ENCODE measurements at regions not wholly inside any gene's neighbourhood (a gene's known extent, or its start where the extent isn't known, plus 50 kb on each side); places are given as distances from the start of the nearest gene placed in this dataset.
"Not testable (repeated sequence)": the region's sequence is repeated elsewhere in the genome, so short reads cannot be mapped to it uniquely, and the experiment has no call there.

DNA sequence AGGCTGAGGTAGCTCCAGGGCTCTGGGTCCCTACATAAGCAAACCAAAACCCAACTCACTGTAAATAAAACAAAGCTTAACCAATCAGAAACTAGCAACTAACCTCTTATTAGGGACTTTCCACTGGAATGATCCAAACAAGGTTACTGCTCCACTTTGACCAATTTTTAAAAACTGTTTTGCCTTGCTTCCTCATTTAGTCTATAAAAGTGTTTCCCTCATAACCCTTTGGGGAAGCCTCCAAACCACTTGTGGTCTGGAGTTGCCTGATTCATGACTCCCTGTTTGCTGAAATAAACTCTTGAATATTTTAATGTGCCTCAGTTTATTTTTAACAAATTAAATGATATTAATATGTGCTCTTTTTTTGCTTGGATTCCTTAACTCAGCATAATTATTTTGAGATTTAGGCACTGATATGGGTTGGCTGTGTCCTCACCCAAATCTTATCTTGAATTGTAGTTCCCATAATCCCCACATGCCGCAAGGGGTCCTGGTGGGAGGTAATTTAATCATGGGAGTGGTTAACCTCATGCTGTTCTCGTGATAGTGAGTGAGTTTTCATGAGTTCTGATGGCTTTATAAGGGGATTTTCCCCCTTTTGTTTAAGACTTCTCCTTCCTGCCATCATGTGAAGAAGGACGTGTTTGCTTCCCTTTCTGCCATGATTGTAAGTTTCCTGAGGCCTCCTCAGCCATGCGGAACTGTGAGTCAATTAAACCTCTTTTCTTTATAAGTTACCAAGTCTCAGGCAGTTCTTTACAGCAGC is 90.6 kb downstream of the CD200R1L start:
- TF ChIP-seq, protein P1, sequence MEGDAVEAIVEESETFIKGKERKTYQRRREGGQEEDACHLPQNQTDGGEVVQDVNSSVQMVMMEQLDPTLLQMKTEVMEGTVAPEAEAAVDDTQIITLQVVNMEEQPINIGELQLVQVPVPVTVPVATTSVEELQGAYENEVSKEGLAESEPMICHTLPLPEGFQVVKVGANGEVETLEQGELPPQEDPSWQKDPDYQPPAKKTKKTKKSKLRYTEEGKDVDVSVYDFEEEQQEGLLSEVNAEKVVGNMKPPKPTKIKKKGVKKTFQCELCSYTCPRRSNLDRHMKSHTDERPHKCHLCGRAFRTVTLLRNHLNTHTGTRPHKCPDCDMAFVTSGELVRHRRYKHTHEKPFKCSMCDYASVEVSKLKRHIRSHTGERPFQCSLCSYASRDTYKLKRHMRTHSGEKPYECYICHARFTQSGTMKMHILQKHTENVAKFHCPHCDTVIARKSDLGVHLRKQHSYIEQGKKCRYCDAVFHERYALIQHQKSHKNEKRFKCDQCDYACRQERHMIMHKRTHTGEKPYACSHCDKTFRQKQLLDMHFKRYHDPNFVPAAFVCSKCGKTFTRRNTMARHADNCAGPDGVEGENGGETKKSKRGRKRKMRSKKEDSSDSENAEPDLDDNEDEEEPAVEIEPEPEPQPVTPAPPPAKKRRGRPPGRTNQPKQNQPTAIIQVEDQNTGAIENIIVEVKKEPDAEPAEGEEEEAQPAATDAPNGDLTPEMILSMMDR (IDR thresholded peaks at IDR 0.05) = no peak
- no peak for TF ChIP-seq POLR2A (IDR thresholded peaks at IDR 0.05)
- no peaks in the 10 kb centered on the region for H3K27me3 ChIP-seq
- no peaks in the 10 kb centered on the region for H3K36me3 ChIP-seq
- no peaks in the 10 kb centered on the region for H3K9me3 ChIP-seq
- no peak for DNase-seq
- peaks cover 0 to 7% (median 0%) of the 10 kb centered on the region in 4 donors for H3K4me1 ChIP-seq
- no peak overlapping the region for H3K27ac ChIP-seq
- no peak overlapping the region for H3K4me3 ChIP-seq

DNA sequence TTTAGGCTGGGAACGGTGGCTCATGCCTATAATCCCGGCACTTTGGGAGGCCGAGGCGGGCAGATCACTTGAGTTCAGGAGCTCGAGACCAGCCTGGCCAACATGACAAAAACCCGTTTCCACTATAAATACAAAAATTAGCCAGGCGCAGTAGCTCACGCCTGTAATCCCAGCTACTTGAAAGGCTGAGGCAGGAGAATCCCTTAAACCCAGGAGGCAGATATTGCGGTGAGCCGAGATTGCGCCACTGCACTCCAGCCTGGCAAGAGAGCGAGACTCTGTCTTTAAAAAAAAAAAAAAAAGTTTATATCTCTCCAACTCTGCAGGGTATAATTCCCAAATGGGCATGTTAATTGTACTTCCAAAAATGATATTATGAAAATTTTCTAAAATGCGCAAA is 91.6 kb downstream of the CD200R1L start:
- H3K4me3 ChIP-seq, H3K9me3 ChIP-seq, H3K27ac ChIP-seq, H3K27me3 ChIP-seq, DNase-seq, H3K4me1 ChIP-seq, H3K36me3 ChIP-seq: not testable (repeated sequence)

DNA sequence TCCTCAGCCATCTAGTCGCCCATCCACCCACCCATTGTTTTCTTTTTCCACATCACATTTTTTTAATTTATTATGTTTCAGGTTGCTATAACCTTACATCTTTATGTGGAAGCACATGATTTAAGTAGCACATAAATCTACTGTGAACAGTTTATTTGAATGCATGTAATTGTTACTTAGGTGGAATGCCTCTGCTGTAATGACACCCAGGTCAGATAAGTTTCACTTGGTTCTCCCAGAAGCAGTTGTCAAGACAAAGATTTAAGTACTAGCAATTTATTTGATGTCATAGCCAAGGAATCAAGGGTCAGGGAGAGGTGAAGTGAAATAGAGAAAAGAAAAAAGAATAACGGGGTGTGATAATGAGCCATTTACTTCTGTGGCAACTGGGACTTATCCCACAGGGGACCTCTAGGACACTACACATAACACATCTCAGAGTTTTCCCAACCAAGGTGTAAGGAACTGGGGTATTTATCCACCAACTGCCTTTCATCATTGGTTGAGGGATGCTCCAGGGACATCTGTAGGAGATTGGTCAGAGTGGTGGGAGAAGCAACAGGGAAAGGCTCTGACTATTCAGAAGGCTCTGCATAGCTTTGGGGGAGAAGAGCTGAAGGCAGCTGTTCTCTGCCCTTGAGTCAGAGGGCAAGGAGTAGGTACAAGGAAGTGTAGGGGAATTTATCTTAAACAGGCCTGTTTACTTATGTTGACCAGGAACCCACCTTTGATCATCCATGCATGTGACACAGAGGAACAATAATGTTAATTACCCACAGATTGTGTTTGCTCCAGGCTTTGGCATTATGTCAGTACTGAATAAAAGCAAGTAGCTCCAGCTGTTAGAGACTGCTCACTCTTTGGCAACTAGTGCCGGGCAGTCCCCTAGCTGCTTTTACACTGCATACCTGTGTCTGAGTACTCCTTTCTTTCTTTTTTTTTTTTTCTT is 94.8 kb downstream of the CD200R1L start:
- peak overlapping the region in 1 of 4 donors; percentile 71 for H3K27ac ChIP-seq
- H3K36me3 ChIP-seq = no peaks in the 10 kb centered on the region
- DNase-seq = no peak
- no peaks in the 10 kb centered on the region for H3K9me3 ChIP-seq
- H3K4me3 ChIP-seq = no peak overlapping the region
- H3K4me1 ChIP-seq = peaks cover 0 to 7% (median 0%) of the 10 kb centered on the region in 4 donors
- H3K27me3 ChIP-seq = no peaks in the 10 kb centered on the region
- TF ChIP-seq, protein P1 (IDR thresholded peaks at IDR 0.05) = no peak
- no peak for TF ChIP-seq POLR2A (IDR thresholded peaks at IDR 0.05)

DNA sequence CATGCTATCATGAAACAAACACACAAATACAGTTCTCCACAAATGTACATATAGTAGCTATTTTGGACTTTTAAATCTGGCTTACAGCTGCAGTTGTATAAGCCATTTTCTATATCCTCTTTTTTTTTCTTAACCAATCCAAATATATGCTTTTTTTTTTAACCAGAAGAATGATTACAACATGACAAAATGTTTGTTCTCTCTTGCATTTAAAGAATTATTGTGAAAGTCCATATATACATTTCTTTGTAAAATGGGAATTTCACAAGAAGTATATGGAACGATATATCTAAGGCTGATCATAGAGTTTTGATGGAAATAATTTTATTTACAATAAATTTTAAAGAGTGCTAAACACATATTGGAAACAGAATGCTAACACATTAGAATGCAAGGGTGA is 95.6 kb downstream of the CD200R1L start:
- Histone ChIP-seq H3K27ac (peak overlapping the region in 1 of 4 donors; percentile 71), H3K4me1 (peaks cover 0 to 7% (median 0%) of the 10 kb centered on the region in 4 donors), H3K4me3 (no peak overlapping the region), H3K9me3 (no peaks in the 10 kb centered on the region), H3K36me3 (no peaks in the 10 kb centered on the region), H3K27me3 (no peaks in the 10 kb centered on the region)
- no peak for DNase-seq
- TF ChIP-seq, protein P1 (IDR thresholded peaks at IDR 0.05) = no peak
- no peak for TF ChIP-seq POLR2A (IDR thresholded peaks at IDR 0.05)

DNA sequence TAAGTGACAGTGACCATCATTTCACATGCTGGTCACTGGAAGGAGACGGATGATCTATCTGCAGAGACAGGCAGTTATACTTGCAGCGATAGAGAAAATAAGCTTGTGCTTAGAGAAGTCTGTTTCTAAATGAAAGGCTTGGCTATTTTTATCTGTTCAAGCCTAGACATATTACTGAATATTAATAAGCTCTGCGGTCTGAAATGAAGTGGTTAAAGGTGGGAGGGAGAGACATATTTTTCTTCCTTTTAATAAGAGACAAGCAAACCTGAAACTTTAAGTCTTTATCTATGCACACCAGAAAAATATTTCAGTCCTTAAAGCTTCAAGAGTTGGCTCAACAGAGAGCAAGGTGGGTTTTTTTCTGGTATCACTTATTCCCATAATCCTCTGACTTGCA is 99.0 kb downstream of the CD200R1L start:
- Histone ChIP-seq H3K9me3 (no peaks in the 10 kb centered on the region), H3K27ac (no peak overlapping the region), H3K36me3 (no peaks in the 10 kb centered on the region), H3K4me1 (peaks cover 0 to 3% (median 0%) of the 10 kb centered on the region in 4 donors), H3K4me3 (no peak overlapping the region), H3K27me3 (no peaks in the 10 kb centered on the region)
- TF ChIP-seq, protein P1 (IDR thresholded peaks at IDR 0.05) = no peak
- TF ChIP-seq POLR2A (IDR thresholded peaks at IDR 0.05) = no peak
- DNase-seq = no peak

All from Peyer's patch (tissue), 4 donors.